ENCODE measurements at regions not wholly inside any gene's neighbourhood (a gene's known extent, or its start where the extent isn't known, plus 50 kb on each side); places are given as distances from the start of the nearest gene placed in this dataset.
"Not testable (repeated sequence)": the region's sequence is repeated elsewhere in the genome, so short reads cannot be mapped to it uniquely, and the experiment has no call there.

DNA sequence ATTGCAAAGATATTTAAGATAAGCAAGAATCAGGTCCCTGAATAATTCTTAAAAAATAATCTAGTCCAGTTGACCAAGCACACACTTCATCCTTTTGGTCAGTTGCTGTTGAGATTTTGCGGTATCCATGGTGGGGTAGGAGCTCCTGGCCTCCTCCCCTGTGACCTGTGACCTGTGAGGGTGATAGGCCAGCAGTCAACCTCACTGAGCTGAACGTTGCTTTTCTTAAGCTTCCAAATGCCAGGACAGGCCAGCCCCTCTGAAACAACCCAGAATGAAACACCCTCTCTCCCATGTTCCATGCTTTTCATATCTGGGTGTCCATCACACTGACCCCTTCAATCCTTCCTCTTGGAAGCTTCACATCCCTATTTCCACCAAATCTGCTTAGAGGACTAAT, 164.9 kb downstream of the THBS2 start:
- Mint-ChIP-seq H3K4me3 (ENCODE audit: unreplicated experiment) (no peak overlapping the region), H3K27ac (ENCODE audit: unreplicated experiment) (no peak overlapping the region), H3K36me3 (ENCODE audit: low read depth, unreplicated experiment) (peaks cover 2% of the 10 kb centered on the region), H3K9me3 (ENCODE audit: unreplicated experiment) (peaks cover 30% of the 10 kb centered on the region), H3K4me1 (ENCODE audit: low read depth, unreplicated experiment) (peaks cover 9% of the 10 kb centered on the region), H3K27me3 (ENCODE audit: low read depth, unreplicated experiment) (no peaks in the 10 kb centered on the region)
- Histone ChIP-seq H3K4me2 (ENCODE audit: low read length) (no peak overlapping the region), H3K4me3 (ENCODE audit: insufficient read depth, low read depth, low read length) (no peak overlapping the region), H3K27me3 (ENCODE audit: insufficient read depth, low read length) (no peaks in the 10 kb centered on the region), H2AFZ (ENCODE audit: low read depth, low read length) (no peak overlapping the region), H3K27ac (ENCODE audit: low read depth, low read length) (no peak overlapping the region), H4K20me1 (ENCODE audit: insufficient read depth, low read length) (no peaks in the 10 kb centered on the region), H3K9me3 (ENCODE audit: insufficient read depth, low read depth, low read length) (peaks cover 9% of the 10 kb centered on the region), H3K4me1 (ENCODE audit: insufficient read depth, low read length) (no peaks in the 10 kb centered on the region), H3K36me3 (ENCODE audit: insufficient read depth, low read length) (no peaks in the 10 kb centered on the region), H3K79me2 (ENCODE audit: insufficient read depth, low read length) (no peaks in the 10 kb centered on the region), H3K9ac (ENCODE audit: low read length) (no peak overlapping the region)
- DNase-seq (ENCODE audit: low read depth) (no peak), FAIRE-seq (no peak)
- TF ChIP-seq EZH2 (IDR thresholded peaks at IDR 0.05; ENCODE audit: insufficient read depth, low read length), result no peak
- TF ChIP-seq, protein P1, sequence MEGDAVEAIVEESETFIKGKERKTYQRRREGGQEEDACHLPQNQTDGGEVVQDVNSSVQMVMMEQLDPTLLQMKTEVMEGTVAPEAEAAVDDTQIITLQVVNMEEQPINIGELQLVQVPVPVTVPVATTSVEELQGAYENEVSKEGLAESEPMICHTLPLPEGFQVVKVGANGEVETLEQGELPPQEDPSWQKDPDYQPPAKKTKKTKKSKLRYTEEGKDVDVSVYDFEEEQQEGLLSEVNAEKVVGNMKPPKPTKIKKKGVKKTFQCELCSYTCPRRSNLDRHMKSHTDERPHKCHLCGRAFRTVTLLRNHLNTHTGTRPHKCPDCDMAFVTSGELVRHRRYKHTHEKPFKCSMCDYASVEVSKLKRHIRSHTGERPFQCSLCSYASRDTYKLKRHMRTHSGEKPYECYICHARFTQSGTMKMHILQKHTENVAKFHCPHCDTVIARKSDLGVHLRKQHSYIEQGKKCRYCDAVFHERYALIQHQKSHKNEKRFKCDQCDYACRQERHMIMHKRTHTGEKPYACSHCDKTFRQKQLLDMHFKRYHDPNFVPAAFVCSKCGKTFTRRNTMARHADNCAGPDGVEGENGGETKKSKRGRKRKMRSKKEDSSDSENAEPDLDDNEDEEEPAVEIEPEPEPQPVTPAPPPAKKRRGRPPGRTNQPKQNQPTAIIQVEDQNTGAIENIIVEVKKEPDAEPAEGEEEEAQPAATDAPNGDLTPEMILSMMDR (IDR thresholded peaks at IDR 0.05; ENCODE audit: insufficient read depth, low read depth, low read length), result no peak

DNA sequence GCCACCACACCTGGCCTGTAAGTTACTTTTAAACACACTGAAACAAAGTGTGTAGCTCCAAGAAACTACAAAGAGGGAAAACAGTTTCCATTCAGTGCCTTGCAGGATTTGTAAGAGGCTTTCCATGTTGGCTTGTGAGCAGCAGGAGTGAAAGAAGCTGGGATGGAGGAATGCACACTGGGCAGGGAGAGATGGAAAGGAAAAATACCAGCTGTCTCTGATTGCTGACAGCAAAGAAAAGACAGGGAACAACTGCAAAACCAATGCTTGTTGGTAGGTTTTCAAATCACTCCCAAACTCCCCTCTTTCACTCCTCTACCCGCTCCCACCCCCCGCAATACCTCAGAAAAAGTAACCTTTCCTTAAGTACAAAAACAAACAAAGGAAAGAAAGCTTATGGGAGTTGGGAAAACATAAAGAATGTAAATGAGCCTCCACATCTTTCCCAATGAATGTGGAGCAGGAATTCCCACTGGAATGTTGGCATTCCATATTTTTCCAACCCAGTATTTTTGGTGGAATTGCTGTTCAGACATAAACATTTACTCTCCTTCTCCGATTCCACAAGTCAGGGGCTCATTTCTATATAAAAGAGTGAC, 166.1 kb downstream of the THBS2 start:
- Histone ChIP-seq H2AFZ (ENCODE audit: low read depth, low read length) (no peak overlapping the region), H3K9ac (ENCODE audit: low read length) (peak overlapping the region; percentile 11), H3K9me3 (ENCODE audit: insufficient read depth, low read depth, low read length) (peaks cover 9% of the 10 kb centered on the region), H3K79me2 (ENCODE audit: insufficient read depth, low read length) (no peaks in the 10 kb centered on the region), H4K20me1 (ENCODE audit: insufficient read depth, low read length) (no peaks in the 10 kb centered on the region), H3K4me3 (ENCODE audit: insufficient read depth, low read depth, low read length) (no peak overlapping the region), H3K4me1 (ENCODE audit: insufficient read depth, low read length) (no peaks in the 10 kb centered on the region), H3K27ac (ENCODE audit: low read depth, low read length) (peak overlapping the region; percentile 33), H3K4me2 (ENCODE audit: low read length) (peak overlapping the region; percentile 7), H3K36me3 (ENCODE audit: insufficient read depth, low read length) (no peaks in the 10 kb centered on the region), H3K27me3 (ENCODE audit: insufficient read depth, low read length) (no peaks in the 10 kb centered on the region)
- peaks cover 2% of the 10 kb centered on the region for H3K36me3 Mint-ChIP-seq (ENCODE audit: low read depth, unreplicated experiment)
- H3K27me3 Mint-ChIP-seq (ENCODE audit: low read depth, unreplicated experiment), result no peaks in the 10 kb centered on the region
- H3K4me1 Mint-ChIP-seq (ENCODE audit: low read depth, unreplicated experiment), result peaks cover 9% of the 10 kb centered on the region
- H3K9me3 Mint-ChIP-seq (ENCODE audit: unreplicated experiment), result peaks cover 27% of the 10 kb centered on the region
- peak overlapping the region; percentile 76 for H3K27ac Mint-ChIP-seq (ENCODE audit: unreplicated experiment)
- peak; percentile 50 for DNase-seq (ENCODE audit: low read depth)
- TF ChIP-seq EZH2 (IDR thresholded peaks at IDR 0.05; ENCODE audit: insufficient read depth, low read length), result no peak
- TF ChIP-seq, protein P1 (IDR thresholded peaks at IDR 0.05; ENCODE audit: insufficient read depth, low read depth, low read length), result no peak
- FAIRE-seq, result no peak
- no peak overlapping the region for H3K4me3 Mint-ChIP-seq (ENCODE audit: unreplicated experiment)

DNA sequence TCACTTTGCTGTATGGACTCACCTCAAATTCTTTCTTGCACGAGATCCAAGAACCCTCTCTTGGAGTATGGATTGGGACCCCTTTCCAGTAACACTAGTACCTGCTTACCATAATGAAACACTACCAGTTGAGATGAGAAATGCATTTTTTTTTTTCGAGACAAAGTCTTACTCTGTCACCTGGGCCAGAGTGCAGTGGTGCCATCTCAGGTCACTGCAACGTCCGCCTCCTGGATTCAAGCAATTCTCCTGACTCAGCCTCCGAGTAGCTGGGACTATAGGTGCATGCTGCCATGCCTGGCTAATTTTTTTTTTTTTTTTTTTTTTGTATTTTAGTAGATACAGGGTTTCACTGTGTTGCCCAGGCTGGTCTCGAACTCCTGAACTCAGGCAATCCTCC, 167.0 kb downstream of the THBS2 start:
- not testable (repeated sequence) for H4K20me1 ChIP-seq (ENCODE audit: insufficient read depth, low read length); H3K4me1 Mint-ChIP-seq (ENCODE audit: low read depth, unreplicated experiment); H3K27me3 Mint-ChIP-seq (ENCODE audit: low read depth, unreplicated experiment); H2AFZ ChIP-seq (ENCODE audit: low read depth, low read length); H3K27ac ChIP-seq (ENCODE audit: low read depth, low read length); H3K4me3 Mint-ChIP-seq (ENCODE audit: unreplicated experiment); H3K9me3 ChIP-seq (ENCODE audit: insufficient read depth, low read depth, low read length); H3K4me2 ChIP-seq (ENCODE audit: low read length); H3K36me3 ChIP-seq (ENCODE audit: insufficient read depth, low read length); H3K36me3 Mint-ChIP-seq (ENCODE audit: low read depth, unreplicated experiment); DNase-seq (ENCODE audit: low read depth); H3K79me2 ChIP-seq (ENCODE audit: insufficient read depth, low read length); H3K9ac ChIP-seq (ENCODE audit: low read length); H3K4me1 ChIP-seq (ENCODE audit: insufficient read depth, low read length); H3K4me3 ChIP-seq (ENCODE audit: insufficient read depth, low read depth, low read length); H3K27me3 ChIP-seq (ENCODE audit: insufficient read depth, low read length)
- Mint-ChIP-seq H3K27ac (ENCODE audit: unreplicated experiment) (peak overlapping the region; percentile 76), H3K9me3 (ENCODE audit: unreplicated experiment) (peaks cover 24% of the 10 kb centered on the region)
- peak; percentile 29 for FAIRE-seq
